ENCODE measurements at regions not wholly inside any gene's neighbourhood (a gene's known extent, or its start where the extent isn't known, plus 50 kb on each side); places are given as distances from the start of the nearest gene placed in this dataset.

- no peak for TF ChIP-seq CTCF (conservative IDR thresholded peaks at IDR 0.05; ENCODE audit: low read depth, low read length)
- no peak for TF ChIP-seq EZH2phosphoT487 (IDR thresholded peaks at IDR 0.05; ENCODE audit: borderline replicate concordance, low read length)
- TF ChIP-seq EZH2 (IDR thresholded peaks at IDR 0.05; ENCODE audit: low read length, unreplicated experiment): no peak
- CTCF ChIA-PET: no interaction called here
- no peak overlapping the region for H3K27ac ChIP-seq (ENCODE audit: low read length)
- H3K36me3 ChIP-seq (ENCODE audit: low read depth, low read length): no peaks in the 10 kb centered on the region
- H3K9me3 ChIP-seq (ENCODE audit: low read length): no peaks in the 10 kb centered on the region
- intact Hi-C loops (cut with micrococcal nuclease): no loop called here
- H3K4me1 ChIP-seq (ENCODE audit: insufficient read depth, low read length): no peaks in the 10 kb centered on the region
- no peak overlapping the region for H2AFZ ChIP-seq (ENCODE audit: low read length)
- H4K20me1 ChIP-seq (ENCODE audit: low read length): no peaks in the 10 kb centered on the region
- H3K9ac ChIP-seq (ENCODE audit: low read length): no peak overlapping the region
- BruUV-seq (replicated peaks): no TSS peak
- H3K27me3 ChIP-seq (ENCODE audit: low read length): no peaks in the 10 kb centered on the region
- no peaks in the 10 kb centered on the region for H3K79me2 ChIP-seq (ENCODE audit: low read length)
- DNase-seq (no peak), ATAC-seq (no peak)
- POLR2A ChIA-PET (ENCODE audit: unreplicated experiment): no interaction called here
- no peaks in the 10 kb centered on the region for H3K9me2 ChIP-seq (replicated peaks; ENCODE audit: low read length)
- no peaks in the 10 kb centered on the region for H3F3A ChIP-seq (ENCODE audit: low read length, unreplicated experiment)
- H3K4me2 ChIP-seq (ENCODE audit: low read length): no peak overlapping the region
- H3K4me3 ChIP-seq (ENCODE audit: low read length): no peak overlapping the region
Observed at GRCh38 chr9:1673300-1673699, 341.8 kb upstream of the SMARCA2 start.

- Histone ChIP-seq H3K79me2 (ENCODE audit: low read length) (no peaks in the 10 kb centered on the region), H2AFZ (ENCODE audit: low read length) (no peak overlapping the region), H3K4me3 (ENCODE audit: low read length) (no peak overlapping the region), H3K4me2 (ENCODE audit: low read length) (no peak overlapping the region), H4K20me1 (ENCODE audit: low read length) (no peaks in the 10 kb centered on the region), H3K36me3 (ENCODE audit: low read depth, low read length) (no peaks in the 10 kb centered on the region), H3K9me2 (replicated peaks; ENCODE audit: low read length) (no peaks in the 10 kb centered on the region), H3K27me3 (ENCODE audit: low read length) (no peaks in the 10 kb centered on the region), H3K9ac (ENCODE audit: low read length) (no peak overlapping the region), H3K9me3 (ENCODE audit: low read length) (no peaks in the 10 kb centered on the region), H3F3A (ENCODE audit: low read length, unreplicated experiment) (no peaks in the 10 kb centered on the region), H3K4me1 (ENCODE audit: insufficient read depth, low read length) (no peaks in the 10 kb centered on the region), H3K27ac (ENCODE audit: low read length) (no peak overlapping the region)
- POLR2A ChIA-PET (ENCODE audit: unreplicated experiment): no interaction called here
- no TSS peak for BruUV-seq (replicated peaks)
- CTCF ChIA-PET: no interaction called here
- ATAC-seq (no peak), DNase-seq (no peak)
- intact Hi-C loops (cut with micrococcal nuclease): no loop called here
- TF ChIP-seq EZH2 (IDR thresholded peaks at IDR 0.05; ENCODE audit: low read length, unreplicated experiment): no peak
- TF ChIP-seq EZH2phosphoT487 (IDR thresholded peaks at IDR 0.05; ENCODE audit: borderline replicate concordance, low read length): no peak
- no peak for TF ChIP-seq CTCF (conservative IDR thresholded peaks at IDR 0.05; ENCODE audit: low read depth, low read length)
Observed at GRCh38 chr9:1676771-1677170, 338.4 kb upstream of the SMARCA2 start.

GRCh38 chr9:1683951-1684350 is 331.2 kb upstream of the SMARCA2 start:
- ChIA-PET CTCF (no interaction called here), POLR2A (ENCODE audit: unreplicated experiment) (no interaction called here)
- H3K27ac ChIP-seq (ENCODE audit: low read length): no peak overlapping the region
- H4K20me1 ChIP-seq (ENCODE audit: low read length): no peaks in the 10 kb centered on the region
- intact Hi-C loops (cut with micrococcal nuclease): no loop called here
- H3K9ac ChIP-seq (ENCODE audit: low read length): no peak overlapping the region
- H3K79me2 ChIP-seq (ENCODE audit: low read length): no peaks in the 10 kb centered on the region
- DNase-seq: no peak
- H3K9me2 ChIP-seq (replicated peaks; ENCODE audit: low read length): no peaks in the 10 kb centered on the region
- no peaks in the 10 kb centered on the region for H3K9me3 ChIP-seq (ENCODE audit: low read length)
- no peak overlapping the region for H3K4me3 ChIP-seq (ENCODE audit: low read length)
- H3K36me3 ChIP-seq (ENCODE audit: low read depth, low read length): no peaks in the 10 kb centered on the region
- H3F3A ChIP-seq (ENCODE audit: low read length, unreplicated experiment): no peaks in the 10 kb centered on the region
- H3K4me1 ChIP-seq (ENCODE audit: insufficient read depth, low read length): no peaks in the 10 kb centered on the region
- no peak overlapping the region for H3K4me2 ChIP-seq (ENCODE audit: low read length)
- H3K27me3 ChIP-seq (ENCODE audit: low read length): no peaks in the 10 kb centered on the region
- TF ChIP-seq CTCF (conservative IDR thresholded peaks at IDR 0.05; ENCODE audit: low read depth, low read length) (no peak), EZH2 (IDR thresholded peaks at IDR 0.05; ENCODE audit: low read length, unreplicated experiment) (no peak), EZH2phosphoT487 (IDR thresholded peaks at IDR 0.05; ENCODE audit: borderline replicate concordance, low read length) (no peak)
- BruUV-seq (replicated peaks): no TSS peak
- ATAC-seq: no peak
- no peak overlapping the region for H2AFZ ChIP-seq (ENCODE audit: low read length)
